Esophagus squamous epithelium (tissue), 5 donors: ENCODE measurements at regions not wholly inside any gene's neighbourhood (a gene's known extent, or its start where the extent isn't known, plus 50 kb on each side); places are given as distances from the start of the nearest gene placed in this dataset.

Source experiments
- DNase-seq: peaks from one replicate; lab custom pipeline; 2025; lab: John Stamatoyannopoulos, UW
- H3K27ac ChIP-seq, 4 donors: fragments of 200-600 bp; sonication (generic); one replicate each; pipeline ENCODE4 v1.5.1; 2016 to 2019; ENCODE audit warnings: mild to moderate bottlenecking in 1 of 4
- H3K27me3 ChIP-seq, 4 donors: fragments of 200-600 bp; sonication (generic); 1 replicate in 3 of 4; 2 replicates in 1 of 4; pipeline versions ENCODE4 v1.5.1 to v1.6.0; 2017 to 2021; ENCODE audit warnings: antibody characterized with exemption in 1 of 4
- H3K36me3 ChIP-seq, 3 donors: fragments of 200-600 bp; sonication (generic); one replicate each; pipeline ENCODE4 v1.5.1; 2016 to 2019
- H3K4me1 ChIP-seq, 3 donors: fragments of 200-600 bp; sonication (generic); one replicate each; pipeline ENCODE4 v1.5.1; 2017 to 2019
- H3K4me3 ChIP-seq, 4 donors: fragments of 200-600 bp; sonication (generic); 1 replicate in 3 of 4; 2 replicates in 1 of 4; pipeline ENCODE4 v1.5.1; 2016 to 2019; ENCODE audit warnings: mild to moderate bottlenecking in 2 of 4, moderate library complexity in 1 of 4
- H3K9me3 ChIP-seq, 3 donors: fragments of 200-600 bp; sonication (generic); one replicate each; pipeline ENCODE4 v1.5.1; 2016 to 2019
- POLR2A ChIP-seq, 4 donors: fragments of 450-650 bp; IDR thresholded peaks; one replicate each; pipeline ENCODE4 v1.6.1; 2017; ENCODE audit warnings: antibody characterized with exemption in 4 of 4, mild to moderate bottlenecking in 4 of 4, moderate library complexity in 3 of 4
- WGBS, 2 donors: methylation state at CpG; one replicate each; pipeline ENCODE4 v1.1.5; 2018; 5-methylcytosine and 5-hydroxymethylcytosine counted together
- intact Hi-C: fragments of 100-400 bp; cut with DNase I; formaldehyde crosslinking; loops from one replicate; pipeline ENCODE4 v1.15.0; 2022
- TF ChIP-seq, protein P1 (sequence below), 6 experiments: fragments of 450-650 bp in 4 of 6; fragments of 200-600 bp in 2 of 6; sonication (generic) in 2 of 6; IDR thresholded peaks; one replicate each; pipeline ENCODE4 v1.5.1; 2016 to 2019; ENCODE audit warnings: antibody characterized with exemption in 6 of 6, mild to moderate bottlenecking in 4 of 6, moderate library complexity in 4 of 6
- donor health status: DM: yes; HTN: yes; CAD: no.

DNA sequence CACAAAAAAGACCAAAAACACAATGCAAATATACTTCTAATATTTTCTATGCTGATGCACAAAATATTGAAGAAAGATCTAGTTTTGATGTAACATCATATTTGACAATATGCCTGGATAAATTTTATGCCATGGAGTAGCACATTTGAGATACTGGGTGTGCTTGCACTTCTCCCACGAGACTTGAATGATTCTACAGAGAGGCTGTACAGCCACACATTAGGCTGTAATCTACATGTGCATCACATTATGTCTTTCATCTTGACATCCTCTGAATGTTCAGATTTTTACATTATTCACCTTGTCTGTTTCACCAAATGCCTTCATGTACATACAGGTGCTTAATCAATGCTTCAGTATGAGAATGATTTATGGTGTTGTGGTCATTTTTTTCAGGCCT lies 756.4 kb upstream of the CDH7 start:
- no peak for DNase-seq
- Histone ChIP-seq H3K4me1 (no peaks in the 10 kb centered on the region), H3K36me3 (no peaks in the 10 kb centered on the region), H3K4me3 (peak overlapping the region in 2 of 4 donors; percentile 2 to 15), H3K27me3 (no peaks in the 10 kb centered on the region), H3K27ac (no peak overlapping the region), H3K9me3 (no peaks in the 10 kb centered on the region)
- intact Hi-C loops: no loop called here
- WGBS, 2 donors: 29 to 33% methylated on average over 1 of the region's 1 CpG
- TF ChIP-seq, protein P1, sequence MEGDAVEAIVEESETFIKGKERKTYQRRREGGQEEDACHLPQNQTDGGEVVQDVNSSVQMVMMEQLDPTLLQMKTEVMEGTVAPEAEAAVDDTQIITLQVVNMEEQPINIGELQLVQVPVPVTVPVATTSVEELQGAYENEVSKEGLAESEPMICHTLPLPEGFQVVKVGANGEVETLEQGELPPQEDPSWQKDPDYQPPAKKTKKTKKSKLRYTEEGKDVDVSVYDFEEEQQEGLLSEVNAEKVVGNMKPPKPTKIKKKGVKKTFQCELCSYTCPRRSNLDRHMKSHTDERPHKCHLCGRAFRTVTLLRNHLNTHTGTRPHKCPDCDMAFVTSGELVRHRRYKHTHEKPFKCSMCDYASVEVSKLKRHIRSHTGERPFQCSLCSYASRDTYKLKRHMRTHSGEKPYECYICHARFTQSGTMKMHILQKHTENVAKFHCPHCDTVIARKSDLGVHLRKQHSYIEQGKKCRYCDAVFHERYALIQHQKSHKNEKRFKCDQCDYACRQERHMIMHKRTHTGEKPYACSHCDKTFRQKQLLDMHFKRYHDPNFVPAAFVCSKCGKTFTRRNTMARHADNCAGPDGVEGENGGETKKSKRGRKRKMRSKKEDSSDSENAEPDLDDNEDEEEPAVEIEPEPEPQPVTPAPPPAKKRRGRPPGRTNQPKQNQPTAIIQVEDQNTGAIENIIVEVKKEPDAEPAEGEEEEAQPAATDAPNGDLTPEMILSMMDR (IDR thresholded peaks at IDR 0.05): no peak
- TF ChIP-seq POLR2A (IDR thresholded peaks at IDR 0.05): no peak

DNA sequence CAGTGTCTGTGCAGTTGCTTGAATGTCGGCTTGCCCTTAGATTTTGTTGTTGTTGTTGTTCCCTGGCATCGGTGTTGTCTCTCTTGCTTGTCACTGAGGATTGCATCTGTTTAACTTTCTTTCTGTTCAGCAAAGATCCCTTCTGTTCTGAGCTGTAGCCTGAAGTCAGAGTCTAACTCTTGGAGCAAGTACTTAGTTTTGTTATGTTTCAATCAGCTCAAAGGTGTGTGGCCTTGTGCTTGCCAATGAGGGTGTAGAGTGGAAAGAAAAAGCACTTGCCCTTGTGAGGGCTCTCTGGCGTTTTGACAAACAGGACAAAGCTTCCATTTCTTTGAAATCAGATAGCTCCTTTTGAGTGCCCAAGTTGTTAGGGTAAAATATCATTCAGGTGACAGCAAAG lies 757.1 kb upstream of the CDH7 start:
- Histone ChIP-seq H3K4me3 (peak overlapping the region in 2 of 4 donors; percentile 2 to 15), H3K36me3 (no peaks in the 10 kb centered on the region), H3K4me1 (no peaks in the 10 kb centered on the region), H3K27me3 (no peaks in the 10 kb centered on the region), H3K27ac (no peak overlapping the region), H3K9me3 (no peaks in the 10 kb centered on the region)
- no peak for DNase-seq
- intact Hi-C loops: no loop called here
- no peak for TF ChIP-seq POLR2A (IDR thresholded peaks at IDR 0.05)
- TF ChIP-seq, protein P1 (IDR thresholded peaks at IDR 0.05): no peak
- WGBS, 2 donors: 34 to 41% methylated on average over 3 of the region's 3 CpGs

DNA sequence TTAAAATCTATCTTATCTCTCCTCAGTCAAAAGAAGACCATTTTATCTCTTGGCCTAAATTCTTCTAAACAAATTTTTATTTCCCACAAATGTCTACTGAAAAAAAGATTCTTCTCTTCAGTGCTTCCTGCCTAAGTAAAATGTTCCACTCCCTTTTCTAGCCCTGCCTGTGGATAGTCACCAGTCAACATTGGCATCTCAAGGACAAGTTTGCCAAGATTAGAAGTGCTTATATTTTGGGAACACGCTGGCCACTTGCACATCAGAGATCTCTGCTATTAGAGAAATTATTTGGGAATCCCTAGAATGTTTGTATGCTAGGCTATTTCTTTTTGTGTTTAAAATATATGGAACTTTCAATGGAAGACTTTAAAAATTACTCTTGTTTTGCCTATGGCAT lies 758.2 kb upstream of the CDH7 start:
- Histone ChIP-seq H3K4me3 (no peak overlapping the region), H3K9me3 (no peaks in the 10 kb centered on the region), H3K27me3 (no peaks in the 10 kb centered on the region), H3K36me3 (no peaks in the 10 kb centered on the region), H3K27ac (no peak overlapping the region), H3K4me1 (no peaks in the 10 kb centered on the region)
- no peak for TF ChIP-seq POLR2A (IDR thresholded peaks at IDR 0.05)
- TF ChIP-seq, protein P1 (IDR thresholded peaks at IDR 0.05): no peak
- DNase-seq: no peak
- 47 to 71% methylated on average over 1 of the region's 1 CpG for WGBS, 2 donors
- intact Hi-C loops: no loop called here

DNA sequence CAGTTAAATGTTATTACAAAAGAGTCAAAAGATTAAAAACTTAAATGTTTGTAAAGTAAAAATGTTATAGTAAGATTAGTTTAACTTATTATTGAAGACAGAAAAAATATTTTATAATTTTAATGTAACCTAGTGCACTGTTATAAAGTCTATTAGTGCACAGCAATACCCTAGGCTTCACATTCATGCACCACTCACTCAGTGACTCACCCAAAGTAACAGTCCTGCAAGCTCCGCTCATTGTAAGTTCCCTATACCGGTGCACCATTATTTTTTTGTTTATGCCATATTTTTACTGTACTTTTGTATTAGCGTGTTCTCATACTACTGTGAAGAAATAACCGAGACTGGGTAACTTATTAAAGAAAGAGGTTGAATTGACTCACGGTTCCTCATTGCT lies 759.7 kb upstream of the CDH7 start:
- DNase-seq: no peak
- Histone ChIP-seq H3K36me3 (no peaks in the 10 kb centered on the region), H3K4me3 (no peak overlapping the region), H3K4me1 (no peaks in the 10 kb centered on the region), H3K9me3 (no peaks in the 10 kb centered on the region), H3K27ac (no peak overlapping the region), H3K27me3 (no peaks in the 10 kb centered on the region)
- no peak for TF ChIP-seq POLR2A (IDR thresholded peaks at IDR 0.05)
- TF ChIP-seq, protein P1 (IDR thresholded peaks at IDR 0.05): no peak
- 87 to 92% methylated on average over 5 of the region's 5 CpGs for WGBS, 2 donors
- intact Hi-C loops: no loop called here

DNA sequence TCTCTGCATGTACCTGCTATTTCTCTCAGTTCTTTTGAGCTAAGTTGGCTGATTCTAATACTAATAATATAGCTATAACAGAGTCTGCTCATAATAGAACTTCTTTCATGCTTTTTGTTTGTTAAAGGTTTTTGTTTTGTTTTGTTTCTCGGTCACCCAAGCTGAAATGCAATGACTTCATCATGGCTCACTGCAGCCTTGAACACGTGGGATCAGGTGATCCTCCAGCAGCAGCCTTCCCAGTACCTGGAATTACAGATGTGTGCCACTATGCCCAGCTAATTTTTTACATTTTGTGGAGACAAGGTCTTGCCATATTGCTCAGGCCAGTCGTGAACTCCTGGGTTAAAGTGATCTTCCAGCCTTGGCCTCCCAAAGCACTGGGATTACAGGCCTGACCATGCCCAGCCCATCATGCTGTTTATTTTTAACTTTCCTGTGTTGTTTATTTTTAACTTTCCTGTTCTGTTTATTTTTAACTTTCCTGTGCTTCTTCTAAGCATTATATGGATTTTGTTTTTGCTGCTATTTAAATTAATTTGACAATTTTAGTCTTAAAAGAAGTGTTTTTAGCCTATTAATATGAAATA lies 763.8 kb upstream of the CDH7 start:
- no peak for DNase-seq
- WGBS, 2 donors: 46 to 52% methylated on average over 3 of the region's 3 CpGs
- TF ChIP-seq, protein P1 (IDR thresholded peaks at IDR 0.05): no peak
- TF ChIP-seq POLR2A (IDR thresholded peaks at IDR 0.05): no peak
- H3K4me3 ChIP-seq: no peak overlapping the region
- H3K36me3 ChIP-seq: no peaks in the 10 kb centered on the region
- no peaks in the 10 kb centered on the region for H3K27me3 ChIP-seq
- no peak overlapping the region for H3K27ac ChIP-seq
- no peaks in the 10 kb centered on the region for H3K9me3 ChIP-seq
- intact Hi-C loops: no loop called here
- H3K4me1 ChIP-seq: no peaks in the 10 kb centered on the region
